ENCODE measurements at regions not wholly inside any gene's neighbourhood (a gene's known extent, or its start where the extent isn't known, plus 50 kb on each side); places are given as distances from the start of the nearest gene placed in this dataset.

- Histone ChIP-seq H3K27me3 (replicated peaks in 1 of 7) (no peaks in the 10 kb centered on the region), H3K36me3 (no peaks in the 10 kb centered on the region), H3K27ac (no peak overlapping the region), H3K4me3 (no peak overlapping the region), H3K4me1 (no peaks in the 10 kb centered on the region), H3K9me3 (no peaks in the 10 kb centered on the region)
- DNase-seq, result peak; percentile 76
- TF ChIP-seq POLR2AphosphoS5 (IDR thresholded peaks at IDR 0.05) (no peak), POLR2A (IDR thresholded peaks at IDR 0.05) (no peak)
- TF ChIP-seq, protein P1, sequence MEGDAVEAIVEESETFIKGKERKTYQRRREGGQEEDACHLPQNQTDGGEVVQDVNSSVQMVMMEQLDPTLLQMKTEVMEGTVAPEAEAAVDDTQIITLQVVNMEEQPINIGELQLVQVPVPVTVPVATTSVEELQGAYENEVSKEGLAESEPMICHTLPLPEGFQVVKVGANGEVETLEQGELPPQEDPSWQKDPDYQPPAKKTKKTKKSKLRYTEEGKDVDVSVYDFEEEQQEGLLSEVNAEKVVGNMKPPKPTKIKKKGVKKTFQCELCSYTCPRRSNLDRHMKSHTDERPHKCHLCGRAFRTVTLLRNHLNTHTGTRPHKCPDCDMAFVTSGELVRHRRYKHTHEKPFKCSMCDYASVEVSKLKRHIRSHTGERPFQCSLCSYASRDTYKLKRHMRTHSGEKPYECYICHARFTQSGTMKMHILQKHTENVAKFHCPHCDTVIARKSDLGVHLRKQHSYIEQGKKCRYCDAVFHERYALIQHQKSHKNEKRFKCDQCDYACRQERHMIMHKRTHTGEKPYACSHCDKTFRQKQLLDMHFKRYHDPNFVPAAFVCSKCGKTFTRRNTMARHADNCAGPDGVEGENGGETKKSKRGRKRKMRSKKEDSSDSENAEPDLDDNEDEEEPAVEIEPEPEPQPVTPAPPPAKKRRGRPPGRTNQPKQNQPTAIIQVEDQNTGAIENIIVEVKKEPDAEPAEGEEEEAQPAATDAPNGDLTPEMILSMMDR (IDR thresholded peaks at IDR 0.05 in 8 of 11, conservative IDR thresholded peaks at IDR 0.05 in 3 of 11), result no peak
- intact Hi-C loops (cut with DNase I; ENCODE audit: low total_unique reads), result no loop called here
- 54 to 75% (median 64%) methylated on average over 5 to 9 of the region's 9 CpGs for WGBS, 5 donors
These were observed 188.3 kb upstream of the GMDS start for GRCh38 chr6:2433711-2434110.

DNA sequence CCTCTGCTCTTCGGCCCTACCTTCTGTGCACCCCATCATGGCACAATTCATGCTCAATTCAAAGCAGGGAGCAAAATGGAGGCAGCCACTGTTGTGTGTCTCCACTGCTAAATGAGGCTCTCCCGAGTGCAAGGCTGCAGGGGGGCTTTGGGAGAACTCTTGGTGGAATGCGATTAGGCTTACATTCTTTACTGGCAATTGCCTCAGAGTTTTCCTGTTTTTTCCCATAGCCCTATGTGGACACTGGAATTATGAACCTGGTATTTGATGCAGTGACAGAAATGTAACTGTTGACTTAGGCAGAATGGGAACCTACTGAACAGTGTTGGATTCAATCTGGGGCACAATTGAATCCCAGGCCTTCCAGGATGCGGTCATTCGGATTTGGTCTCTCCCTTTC, 187.9 kb upstream of the GMDS start:
- no peak overlapping the region for H3K27ac ChIP-seq
- no peaks in the 10 kb centered on the region for H3K9me3 ChIP-seq
- no peaks in the 10 kb centered on the region for H3K27me3 ChIP-seq (replicated peaks in 1 of 7)
- TF ChIP-seq POLR2AphosphoS5 (IDR thresholded peaks at IDR 0.05), result no peak
- TF ChIP-seq, protein P1 (IDR thresholded peaks at IDR 0.05 in 8 of 11, conservative IDR thresholded peaks at IDR 0.05 in 3 of 11), result no peak
- no peak for TF ChIP-seq POLR2A (IDR thresholded peaks at IDR 0.05)
- no peak overlapping the region for H3K4me3 ChIP-seq
- no peaks in the 10 kb centered on the region for H3K4me1 ChIP-seq
- 90 to 96% (median 91%) methylated on average over 5 of the region's 5 CpGs for WGBS, 5 donors
- DNase-seq, result no peak
- intact Hi-C loops (cut with DNase I; ENCODE audit: low total_unique reads), result no loop called here
- no peaks in the 10 kb centered on the region for H3K36me3 ChIP-seq

GRCh38 chr6:2432292-2432691, 186.9 kb upstream of the GMDS start:
- 81 to 92% (median 92%) methylated on average over 5 of the region's 5 CpGs for WGBS, 5 donors
- H3K9me3 ChIP-seq, result no peaks in the 10 kb centered on the region
- no peaks in the 10 kb centered on the region for H3K27me3 ChIP-seq (replicated peaks in 1 of 7)
- TF ChIP-seq, protein P1 (IDR thresholded peaks at IDR 0.05 in 8 of 11, conservative IDR thresholded peaks at IDR 0.05 in 3 of 11), result no peak
- TF ChIP-seq POLR2A (IDR thresholded peaks at IDR 0.05) (no peak), POLR2AphosphoS5 (IDR thresholded peaks at IDR 0.05) (no peak)
- H3K27ac ChIP-seq, result no peak overlapping the region
- no peaks in the 10 kb centered on the region for H3K4me1 ChIP-seq
- DNase-seq, result no peak
- intact Hi-C loops (cut with DNase I; ENCODE audit: low total_unique reads), result no loop called here
- H3K36me3 ChIP-seq, result no peaks in the 10 kb centered on the region
- H3K4me3 ChIP-seq, result no peak overlapping the region

DNA sequence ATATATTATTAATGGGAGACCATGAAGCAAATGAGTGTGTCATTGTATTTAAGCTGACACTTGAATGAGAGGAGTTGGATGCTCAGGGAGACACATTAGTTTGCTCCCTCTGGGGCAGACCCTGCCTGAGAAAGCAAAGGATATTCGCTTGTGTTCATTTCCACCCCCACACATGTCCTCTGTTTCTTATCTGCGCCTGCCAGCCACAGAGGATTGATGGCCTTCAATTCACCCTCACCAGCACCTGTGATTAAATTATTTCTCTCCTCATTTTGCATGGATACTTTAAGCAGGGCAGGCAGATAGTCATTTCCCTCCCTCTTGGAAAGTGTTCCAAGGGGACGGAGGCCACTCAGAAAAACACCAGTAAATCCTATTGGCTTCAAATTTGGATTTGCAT, 185.2 kb upstream of the GMDS start:
- DNase-seq, result no peak
- intact Hi-C loops (cut with DNase I; ENCODE audit: low total_unique reads), result no loop called here
- H3K4me1 ChIP-seq, result no peaks in the 10 kb centered on the region
- no peaks in the 10 kb centered on the region for H3K27me3 ChIP-seq (replicated peaks in 1 of 7)
- H3K4me3 ChIP-seq, result no peak overlapping the region
- H3K36me3 ChIP-seq, result no peaks in the 10 kb centered on the region
- TF ChIP-seq POLR2A (IDR thresholded peaks at IDR 0.05) (no peak), POLR2AphosphoS5 (IDR thresholded peaks at IDR 0.05) (no peak)
- TF ChIP-seq, protein P1 (IDR thresholded peaks at IDR 0.05 in 8 of 11, conservative IDR thresholded peaks at IDR 0.05 in 3 of 11), result no peak
- no peak overlapping the region for H3K27ac ChIP-seq
- WGBS, 5 donors, result 84 to 96% (median 87%) methylated on average over 3 of the region's 3 CpGs
- no peaks in the 10 kb centered on the region for H3K9me3 ChIP-seq
